ENCODE measurements at regions not wholly inside any gene's neighbourhood (a gene's known extent, or its start where the extent isn't known, plus 50 kb on each side); places are given as distances from the start of the nearest gene placed in this dataset.

- TF ChIP-seq CTCF (IDR thresholded peaks at IDR 0.05; ENCODE audit: low read depth, low read length) (no peak), POLR2A (IDR thresholded peaks at IDR 0.05; ENCODE audit: extremely low read depth, insufficient read length) (no peak), MYC (IDR thresholded peaks at IDR 0.05; ENCODE audit: low read depth, low read length) (no peak)
These were observed 147.1 kb upstream of the NOVA1 start for GRCh38 chr14:26744903-26745302.
